RWPE2 (cell line): ENCODE measurements at regions not wholly inside any gene's neighbourhood (a gene's known extent, or its start where the extent isn't known, plus 50 kb on each side); places are given as distances from the start of the nearest gene placed in this dataset.

ENCODE experiments used
- ATAC-seq: fragments of 200-7000 bp; cut with Tn5 transposase; 3 replicates; pipeline ENCODE4 v1.9.1; 2021; ENCODE audit warnings: low read depth
- DNase-seq: peaks from one replicate; pipeline ENCODE4 v3.0.0-alpha.2; 2020; ENCODE audit warnings: low spot score
- H3K27ac ChIP-seq: fragments of 450-650 bp; 2 replicates; pipeline ENCODE4 v1.5.1; 2017; ENCODE audit warnings: mild to moderate bottlenecking; ENCODE audit not compliant: poor library complexity, severe bottlenecking
- H3K27me3 ChIP-seq: fragments of 250-450 bp; sonication (Bioruptor Pico); 2 replicates; pipeline ENCODE4 v1.5.1; 2021; ENCODE audit warnings: mild to moderate bottlenecking, moderate library complexity; ENCODE audit not compliant: insufficient read depth, poor library complexity, severe bottlenecking
- H3K36me3 ChIP-seq: fragments of 250-450 bp; sonication (Bioruptor Pico); 2 replicates; pipeline ENCODE4 v1.5.1; 2020; ENCODE audit warnings: low read depth, mild to moderate bottlenecking, moderate library complexity
- H3K4me1 ChIP-seq: fragments of 250-450 bp; sonication (Bioruptor Pico); 2 replicates; pipeline ENCODE4 v1.5.1; 2021; ENCODE audit warnings: mild to moderate bottlenecking, moderate library complexity; ENCODE audit not compliant: insufficient read depth, poor library complexity, severe bottlenecking
- H3K4me3 ChIP-seq: fragments of 250-450 bp; sonication (Bioruptor Pico); 2 replicates; pipeline ENCODE4 v1.5.1; 2021; ENCODE audit warnings: mild to moderate bottlenecking, moderate library complexity; ENCODE audit not compliant: severe bottlenecking
- H3K9me3 ChIP-seq: fragments of 250-450 bp; sonication (Bioruptor Pico); 2 replicates; pipeline ENCODE4 v1.5.1; 2021; ENCODE audit warnings: mild to moderate bottlenecking, moderate library complexity; ENCODE audit not compliant: severe bottlenecking
- TF ChIP-seq, protein P1 (sequence below): fragments of 450-650 bp; IDR thresholded peaks from one replicate; pipeline ENCODE4 v1.5.1; 2017; ENCODE audit warnings: mild to moderate bottlenecking, moderate library complexity; ENCODE audit not compliant: poor library complexity, severe bottlenecking

DNA sequence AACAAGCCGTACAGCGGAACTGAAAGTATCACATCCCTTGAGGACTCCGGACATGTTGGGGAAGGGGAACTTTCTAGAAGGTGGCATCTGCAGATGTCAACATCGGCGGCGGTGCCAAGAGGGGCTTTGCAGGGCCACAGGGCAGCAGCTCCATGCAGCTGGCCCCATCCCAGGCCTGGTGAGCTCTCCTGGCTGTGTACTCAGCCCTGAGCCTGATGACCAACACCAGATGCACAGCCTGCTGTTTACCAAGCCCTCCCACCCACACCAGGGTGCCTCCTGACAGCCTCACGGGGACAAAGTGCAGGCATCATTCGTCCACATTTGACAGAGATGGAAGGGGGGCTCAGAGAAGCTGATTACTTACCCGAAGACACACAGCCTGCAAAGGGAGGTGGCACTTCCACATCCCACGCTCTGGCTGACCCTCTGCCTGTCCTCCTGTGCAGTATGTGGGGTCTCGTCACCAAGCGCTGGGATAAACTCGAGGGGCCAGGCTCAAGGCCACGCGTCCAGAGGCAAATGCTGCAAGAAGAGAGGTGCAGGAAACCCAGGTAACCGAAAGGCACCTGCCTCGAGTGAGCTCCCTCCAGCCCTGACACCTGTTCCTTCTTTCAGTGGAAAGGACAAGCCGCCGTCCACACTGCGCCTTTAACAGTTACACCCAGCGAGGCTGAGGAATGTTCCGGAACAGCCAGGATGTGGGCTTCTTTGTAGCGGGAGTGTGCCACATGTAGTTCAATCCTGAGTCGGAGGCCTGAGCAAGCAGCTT, 69.0 kb upstream of the ASAP2 start:
- DNase-seq (no peak), ATAC-seq (no peak)
- Histone ChIP-seq H3K36me3 (no peaks in the 10 kb centered on the region), H3K27ac (no peak overlapping the region), H3K27me3 (no peaks in the 10 kb centered on the region), H3K9me3 (no peaks in the 10 kb centered on the region), H3K4me3 (no peak overlapping the region), H3K4me1 (peaks cover 3% of the 10 kb centered on the region)
- TF ChIP-seq, protein P1, sequence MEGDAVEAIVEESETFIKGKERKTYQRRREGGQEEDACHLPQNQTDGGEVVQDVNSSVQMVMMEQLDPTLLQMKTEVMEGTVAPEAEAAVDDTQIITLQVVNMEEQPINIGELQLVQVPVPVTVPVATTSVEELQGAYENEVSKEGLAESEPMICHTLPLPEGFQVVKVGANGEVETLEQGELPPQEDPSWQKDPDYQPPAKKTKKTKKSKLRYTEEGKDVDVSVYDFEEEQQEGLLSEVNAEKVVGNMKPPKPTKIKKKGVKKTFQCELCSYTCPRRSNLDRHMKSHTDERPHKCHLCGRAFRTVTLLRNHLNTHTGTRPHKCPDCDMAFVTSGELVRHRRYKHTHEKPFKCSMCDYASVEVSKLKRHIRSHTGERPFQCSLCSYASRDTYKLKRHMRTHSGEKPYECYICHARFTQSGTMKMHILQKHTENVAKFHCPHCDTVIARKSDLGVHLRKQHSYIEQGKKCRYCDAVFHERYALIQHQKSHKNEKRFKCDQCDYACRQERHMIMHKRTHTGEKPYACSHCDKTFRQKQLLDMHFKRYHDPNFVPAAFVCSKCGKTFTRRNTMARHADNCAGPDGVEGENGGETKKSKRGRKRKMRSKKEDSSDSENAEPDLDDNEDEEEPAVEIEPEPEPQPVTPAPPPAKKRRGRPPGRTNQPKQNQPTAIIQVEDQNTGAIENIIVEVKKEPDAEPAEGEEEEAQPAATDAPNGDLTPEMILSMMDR = no peak

DNA sequence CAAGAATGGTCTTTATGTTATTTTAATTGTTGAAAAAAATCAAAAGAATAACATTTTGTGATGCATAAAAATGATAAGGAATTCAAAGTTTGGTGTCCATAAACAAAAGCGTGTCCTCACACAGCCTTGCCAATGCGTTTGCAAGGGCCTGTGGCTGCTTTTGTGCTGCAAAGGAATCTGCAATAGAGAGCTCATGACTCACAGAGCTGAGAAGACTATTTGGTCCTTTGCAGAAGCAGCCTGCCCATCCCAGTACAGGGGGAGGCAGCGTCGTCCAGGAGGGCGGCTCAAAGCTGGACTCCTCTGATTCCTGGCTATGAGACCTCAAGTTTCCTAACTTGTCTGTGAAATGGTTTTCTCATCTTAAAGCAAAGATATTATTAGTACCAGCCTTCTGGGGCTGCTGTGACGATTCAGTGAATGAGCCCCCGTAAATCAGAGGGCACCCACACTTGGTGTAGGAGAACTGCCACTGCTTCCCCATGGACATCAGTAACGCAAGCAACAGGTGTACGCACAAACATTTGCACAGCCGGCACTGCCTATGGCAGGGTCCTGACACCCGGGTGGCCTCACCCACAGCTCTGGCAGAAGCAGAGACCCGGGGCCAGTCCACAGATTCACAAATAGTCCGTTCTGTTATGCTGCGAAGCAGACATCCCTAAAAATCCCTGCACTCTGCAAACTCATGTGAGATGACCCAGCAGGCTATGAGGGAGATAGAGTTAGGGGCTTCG, 70.6 kb upstream of the ASAP2 start:
- Histone ChIP-seq H3K4me1 (no peaks in the 10 kb centered on the region), H3K27ac (no peak overlapping the region)
- no peak for DNase-seq

DNA sequence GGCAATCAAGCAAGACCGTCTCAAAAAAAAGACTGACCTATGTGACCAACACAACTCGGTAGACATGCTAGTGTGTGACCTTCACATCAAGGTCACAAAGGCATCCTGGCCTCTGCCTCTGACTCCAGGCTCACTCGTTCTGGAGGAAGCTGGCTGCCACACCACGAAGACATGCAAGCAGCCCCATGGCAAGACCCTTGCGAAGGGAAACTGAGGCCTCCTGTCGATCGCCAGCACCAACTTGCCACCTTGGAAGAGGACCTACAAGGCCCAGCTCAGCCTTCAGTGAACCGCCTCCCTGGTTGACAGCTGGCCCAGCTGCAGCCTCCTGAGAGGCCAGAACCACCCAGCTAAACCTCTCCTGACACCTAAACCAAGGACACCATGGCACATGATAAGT, 79.3 kb upstream of the ASAP2 start:
- no peak overlapping the region for H3K27ac ChIP-seq
- no peaks in the 10 kb centered on the region for H3K27me3 ChIP-seq
- H3K4me1 ChIP-seq = no peaks in the 10 kb centered on the region
- no peaks in the 10 kb centered on the region for H3K36me3 ChIP-seq
- no peaks in the 10 kb centered on the region for H3K9me3 ChIP-seq
- DNase-seq = no peak
- TF ChIP-seq, protein P1 = no peak
- H3K4me3 ChIP-seq = no peak overlapping the region
- ATAC-seq = no peak

More for the DNA sequence above, 70.6 kb upstream of the ASAP2 start:
- TF ChIP-seq, protein P1 = no peak
- Histone ChIP-seq H3K36me3 (no peaks in the 10 kb centered on the region), H3K9me3 (no peaks in the 10 kb centered on the region), H3K27me3 (no peaks in the 10 kb centered on the region), H3K4me3 (no peak overlapping the region)
- ATAC-seq = 0 out of 3 replicates have a peak, but pooled peaks have one; percentile 53

DNA sequence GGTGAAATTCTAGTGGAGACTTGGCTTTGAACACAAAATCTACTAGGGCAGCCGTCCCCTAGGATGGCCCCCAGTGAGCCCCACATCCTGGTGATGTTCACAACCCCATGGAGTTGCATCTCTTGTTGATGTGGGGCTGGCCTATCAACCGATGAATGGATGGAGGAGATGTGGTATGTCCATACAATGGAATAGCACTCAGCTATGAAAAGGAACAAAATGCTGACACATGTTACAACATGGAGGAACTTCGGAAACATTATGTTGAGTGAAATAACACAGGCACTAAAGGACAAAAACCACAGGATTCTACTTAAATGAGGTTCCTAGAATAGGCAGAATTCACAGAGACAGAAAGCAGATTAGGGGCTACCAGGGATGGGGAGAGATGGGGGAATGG, 80.1 kb upstream of the ASAP2 start:
- ATAC-seq (no peak), DNase-seq (no peak)
- Histone ChIP-seq H3K27ac (no peak overlapping the region), H3K27me3 (no peaks in the 10 kb centered on the region), H3K36me3 (no peaks in the 10 kb centered on the region), H3K4me1 (no peaks in the 10 kb centered on the region), H3K9me3 (no peaks in the 10 kb centered on the region), H3K4me3 (no peak overlapping the region)
- TF ChIP-seq, protein P1 = no peak

DNA sequence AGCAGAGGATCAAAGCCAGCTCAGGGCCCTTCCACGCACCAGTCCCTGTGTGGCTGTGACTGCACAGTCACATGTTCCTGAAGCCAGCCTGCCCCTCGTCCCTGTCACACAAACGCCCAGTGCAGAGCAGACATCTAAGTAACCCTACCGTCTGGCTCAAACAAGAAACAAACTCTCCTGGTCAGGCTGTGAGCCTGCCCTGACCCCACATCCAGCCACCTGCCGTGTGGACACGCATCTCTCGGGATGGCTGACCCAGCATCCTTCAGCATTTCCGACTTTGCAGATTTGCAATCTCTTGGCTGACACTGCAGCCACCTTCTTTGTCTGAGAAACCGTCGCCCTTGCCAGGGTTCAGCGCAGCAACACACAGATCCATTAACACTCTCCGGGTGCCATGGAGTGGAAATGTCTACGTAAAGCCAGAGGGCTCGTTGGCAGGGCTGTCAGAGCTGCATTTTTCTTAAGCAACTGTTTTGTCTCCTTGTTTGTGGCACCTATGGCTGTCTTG, 82.3 kb upstream of the ASAP2 start:
- Histone ChIP-seq H3K36me3 (no peaks in the 10 kb centered on the region), H3K27me3 (no peaks in the 10 kb centered on the region), H3K27ac (no peak overlapping the region), H3K9me3 (no peaks in the 10 kb centered on the region), H3K4me3 (no peak overlapping the region), H3K4me1 (no peaks in the 10 kb centered on the region)
- no peak for DNase-seq
- TF ChIP-seq, protein P1 = no peak
- ATAC-seq = no peak
